ENCODE measurements at regions not wholly inside any gene's neighbourhood (a gene's known extent, or its start where the extent isn't known, plus 50 kb on each side); places are given as distances from the start of the nearest gene placed in this dataset.
"Not testable (repeated sequence)": the region's sequence is repeated elsewhere in the genome, so short reads cannot be mapped to it uniquely, and the experiment has no call there.

- H3K27me3 ChIP-seq (ENCODE audit: control insufficient read depth in 4 of 4, insufficient read depth in 4 of 4, low read length in 3 of 4): peaks cover 0 to 4% (median 0%) of the 10 kb centered on the region in 4 donors
- no peak for DNase-seq (ENCODE audit: low spot score)
- TF ChIP-seq JUND (IDR thresholded peaks at IDR 0.05) (no peak), GABPA (IDR thresholded peaks at IDR 0.05 in 1 of 2, conservative IDR thresholded peaks at IDR 0.05 in 1 of 2) (no peak), TAF1 (conservative IDR thresholded peaks at IDR 0.05) (no peak), FOXA1 (IDR thresholded peaks at IDR 0.05) (no peak), HNF4A (conservative IDR thresholded peaks at IDR 0.05) (no peak), SP1 (IDR thresholded peaks at IDR 0.05) (no peak), FOXA2 (IDR thresholded peaks at IDR 0.05) (no peak), RXRA (IDR thresholded peaks at IDR 0.05) (no peak), NR2F2 (IDR thresholded peaks at IDR 0.05) (no peak), YY1 (IDR thresholded peaks at IDR 0.05) (no peak), CTCF (IDR thresholded peaks at IDR 0.05; ENCODE audit: low read depth, low read length, missing input control) (no peak), RAD21 (IDR thresholded peaks at IDR 0.05) (no peak)
- TF ChIP-seq, protein P1, sequence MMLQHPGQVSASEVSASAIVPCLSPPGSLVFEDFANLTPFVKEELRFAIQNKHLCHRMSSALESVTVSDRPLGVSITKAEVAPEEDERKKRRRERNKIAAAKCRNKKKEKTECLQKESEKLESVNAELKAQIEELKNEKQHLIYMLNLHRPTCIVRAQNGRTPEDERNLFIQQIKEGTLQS (IDR thresholded peaks at IDR 0.05): no peak
- TF ChIP-seq, protein P2, sequence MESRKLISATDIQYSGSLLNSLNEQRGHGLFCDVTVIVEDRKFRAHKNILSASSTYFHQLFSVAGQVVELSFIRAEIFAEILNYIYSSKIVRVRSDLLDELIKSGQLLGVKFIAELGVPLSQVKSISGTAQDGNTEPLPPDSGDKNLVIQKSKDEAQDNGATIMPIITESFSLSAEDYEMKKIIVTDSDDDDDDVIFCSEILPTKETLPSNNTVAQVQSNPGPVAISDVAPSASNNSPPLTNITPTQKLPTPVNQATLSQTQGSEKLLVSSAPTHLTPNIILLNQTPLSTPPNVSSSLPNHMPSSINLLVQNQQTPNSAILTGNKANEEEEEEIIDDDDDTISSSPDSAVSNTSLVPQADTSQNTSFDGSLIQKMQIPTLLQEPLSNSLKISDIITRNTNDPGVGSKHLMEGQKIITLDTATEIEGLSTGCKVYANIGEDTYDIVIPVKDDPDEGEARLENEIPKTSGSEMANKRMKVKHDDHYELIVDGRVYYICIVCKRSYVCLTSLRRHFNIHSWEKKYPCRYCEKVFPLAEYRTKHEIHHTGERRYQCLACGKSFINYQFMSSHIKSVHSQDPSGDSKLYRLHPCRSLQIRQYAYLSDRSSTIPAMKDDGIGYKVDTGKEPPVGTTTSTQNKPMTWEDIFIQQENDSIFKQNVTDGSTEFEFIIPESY (IDR thresholded peaks at IDR 0.05): no peak
- no peak overlapping the region for H3K4me3 ChIP-seq (ENCODE audit: low read depth in 1 of 3, low read length in 3 of 3)
- no peaks in the 10 kb centered on the region for H3K4me1 ChIP-seq (ENCODE audit: control insufficient read depth in 4 of 4, insufficient read depth in 4 of 4, low read length in 3 of 4)
- H3K36me3 ChIP-seq (ENCODE audit: control insufficient read depth in 4 of 4, insufficient read depth in 3 of 4, low read depth in 1 of 4, low read length in 3 of 4): no peaks in the 10 kb centered on the region
- WGBS: 89% methylated on average over 1 of the region's 1 CpG
- H3K9ac ChIP-seq (ENCODE audit: low read depth in 1 of 2, low read length in 2 of 2): no peak overlapping the region
- H3K27ac ChIP-seq (ENCODE audit: low read depth in 1 of 2, low read length in 2 of 2): no peak overlapping the region
- no peaks in the 10 kb centered on the region for H3K9me3 ChIP-seq (ENCODE audit: control insufficient read depth in 4 of 4, low read length in 3 of 4)
Observed at GRCh38 chr10:76618641-76619040, 1019.0 kb downstream of the KCNMA1 start.

- Histone ChIP-seq H3K4me3 (ENCODE audit: low read depth in 1 of 3, low read length in 3 of 3) (no peak overlapping the region), H3K36me3 (ENCODE audit: control insufficient read depth in 4 of 4, insufficient read depth in 3 of 4, low read depth in 1 of 4, low read length in 3 of 4) (no peaks in the 10 kb centered on the region), H3K9ac (ENCODE audit: low read depth in 1 of 2, low read length in 2 of 2) (no peak overlapping the region), H3K4me1 (ENCODE audit: control insufficient read depth in 4 of 4, insufficient read depth in 4 of 4, low read length in 3 of 4) (no peaks in the 10 kb centered on the region), H3K27ac (ENCODE audit: low read depth in 1 of 2, low read length in 2 of 2) (no peak overlapping the region), H3K27me3 (ENCODE audit: control insufficient read depth in 4 of 4, insufficient read depth in 4 of 4, low read length in 3 of 4) (no peaks in the 10 kb centered on the region), H3K9me3 (ENCODE audit: control insufficient read depth in 4 of 4, low read length in 3 of 4) (no peaks in the 10 kb centered on the region)
- no peak for TF ChIP-seq GABPA (IDR thresholded peaks at IDR 0.05 in 1 of 2, conservative IDR thresholded peaks at IDR 0.05 in 1 of 2)
- TF ChIP-seq RAD21 (IDR thresholded peaks at IDR 0.05): no peak
- TF ChIP-seq, protein P1 (IDR thresholded peaks at IDR 0.05): no peak
- TF ChIP-seq, protein P2 (IDR thresholded peaks at IDR 0.05): no peak
- no peak for TF ChIP-seq JUND (IDR thresholded peaks at IDR 0.05)
- TF ChIP-seq HNF4A (conservative IDR thresholded peaks at IDR 0.05): no peak
- no peak for TF ChIP-seq HNF4G (IDR thresholded peaks at IDR 0.05)
- no peak for TF ChIP-seq FOXA1 (IDR thresholded peaks at IDR 0.05)
- TF ChIP-seq, protein P3, sequence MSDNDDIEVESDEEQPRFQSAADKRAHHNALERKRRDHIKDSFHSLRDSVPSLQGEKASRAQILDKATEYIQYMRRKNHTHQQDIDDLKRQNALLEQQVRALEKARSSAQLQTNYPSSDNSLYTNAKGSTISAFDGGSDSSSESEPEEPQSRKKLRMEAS (IDR thresholded peaks at IDR 0.05): no peak
- TF ChIP-seq, protein P4, sequence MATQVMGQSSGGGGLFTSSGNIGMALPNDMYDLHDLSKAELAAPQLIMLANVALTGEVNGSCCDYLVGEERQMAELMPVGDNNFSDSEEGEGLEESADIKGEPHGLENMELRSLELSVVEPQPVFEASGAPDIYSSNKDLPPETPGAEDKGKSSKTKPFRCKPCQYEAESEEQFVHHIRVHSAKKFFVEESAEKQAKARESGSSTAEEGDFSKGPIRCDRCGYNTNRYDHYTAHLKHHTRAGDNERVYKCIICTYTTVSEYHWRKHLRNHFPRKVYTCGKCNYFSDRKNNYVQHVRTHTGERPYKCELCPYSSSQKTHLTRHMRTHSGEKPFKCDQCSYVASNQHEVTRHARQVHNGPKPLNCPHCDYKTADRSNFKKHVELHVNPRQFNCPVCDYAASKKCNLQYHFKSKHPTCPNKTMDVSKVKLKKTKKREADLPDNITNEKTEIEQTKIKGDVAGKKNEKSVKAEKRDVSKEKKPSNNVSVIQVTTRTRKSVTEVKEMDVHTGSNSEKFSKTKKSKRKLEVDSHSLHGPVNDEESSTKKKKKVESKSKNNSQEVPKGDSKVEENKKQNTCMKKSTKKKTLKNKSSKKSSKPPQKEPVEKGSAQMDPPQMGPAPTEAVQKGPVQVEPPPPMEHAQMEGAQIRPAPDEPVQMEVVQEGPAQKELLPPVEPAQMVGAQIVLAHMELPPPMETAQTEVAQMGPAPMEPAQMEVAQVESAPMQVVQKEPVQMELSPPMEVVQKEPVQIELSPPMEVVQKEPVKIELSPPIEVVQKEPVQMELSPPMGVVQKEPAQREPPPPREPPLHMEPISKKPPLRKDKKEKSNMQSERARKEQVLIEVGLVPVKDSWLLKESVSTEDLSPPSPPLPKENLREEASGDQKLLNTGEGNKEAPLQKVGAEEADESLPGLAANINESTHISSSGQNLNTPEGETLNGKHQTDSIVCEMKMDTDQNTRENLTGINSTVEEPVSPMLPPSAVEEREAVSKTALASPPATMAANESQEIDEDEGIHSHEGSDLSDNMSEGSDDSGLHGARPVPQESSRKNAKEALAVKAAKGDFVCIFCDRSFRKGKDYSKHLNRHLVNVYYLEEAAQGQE (IDR thresholded peaks at IDR 0.05): no peak
- no peak for TF ChIP-seq RXRA (IDR thresholded peaks at IDR 0.05)
- no peak for TF ChIP-seq YY1 (IDR thresholded peaks at IDR 0.05)
- TF ChIP-seq NR2F2 (IDR thresholded peaks at IDR 0.05): no peak
- TF ChIP-seq EGR1 (IDR thresholded peaks at IDR 0.05; ENCODE audit: low read depth in 2 of 2): no peak
- no peak for TF ChIP-seq FOXA2 (IDR thresholded peaks at IDR 0.05)
- DNase-seq (ENCODE audit: low spot score): no peak
- WGBS: 87% methylated on average over 2 of the region's 2 CpGs
Observed at GRCh38 chr10:76618171-76618570, 1019.4 kb downstream of the KCNMA1 start.

DNA sequence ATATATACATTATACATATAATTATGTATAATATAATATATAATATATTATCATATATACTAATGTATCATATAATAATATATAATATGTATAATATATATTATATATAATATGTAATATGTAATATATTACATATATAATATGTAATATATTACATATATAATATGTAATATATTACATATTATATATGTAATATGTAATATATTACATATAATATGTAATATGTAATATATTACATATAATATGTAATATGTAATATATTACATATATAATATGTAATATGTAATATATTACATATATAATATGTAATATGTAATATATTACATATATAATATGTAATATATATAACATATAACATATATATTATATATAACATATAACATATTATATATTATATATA is 1020.9 kb downstream of the KCNMA1 start:
- H3K27ac ChIP-seq (ENCODE audit: low read depth in 1 of 2, low read length in 2 of 2); H3K9ac ChIP-seq (ENCODE audit: low read depth in 1 of 2, low read length in 2 of 2); H3K36me3 ChIP-seq (ENCODE audit: control insufficient read depth in 4 of 4, insufficient read depth in 3 of 4, low read depth in 1 of 4, low read length in 3 of 4); H3K9me3 ChIP-seq (ENCODE audit: control insufficient read depth in 4 of 4, low read length in 3 of 4); H3K4me3 ChIP-seq (ENCODE audit: low read depth in 1 of 3, low read length in 3 of 3); H3K27me3 ChIP-seq (ENCODE audit: control insufficient read depth in 4 of 4, insufficient read depth in 4 of 4, low read length in 3 of 4); DNase-seq (ENCODE audit: low spot score); H3K4me1 ChIP-seq (ENCODE audit: control insufficient read depth in 4 of 4, insufficient read depth in 4 of 4, low read length in 3 of 4): not testable (repeated sequence)
